ENCODE measurements at regions not wholly inside any gene's neighbourhood (a gene's known extent, or its start where the extent isn't known, plus 50 kb on each side); places are given as distances from the start of the nearest gene placed in this dataset.

GRCh38 chr9:10858817-10859216, 246.0 kb upstream of the PTPRD start:
- no peak for TF ChIP-seq POLR2AphosphoS5 (IDR thresholded peaks at IDR 0.05)
- TF ChIP-seq CTCF (IDR thresholded peaks at IDR 0.05): no peak
- no peak for TF ChIP-seq EP300 (IDR thresholded peaks at IDR 0.05)

Measured in gastroesophageal sphincter (tissue), 3 donors.